ENCODE measurements at regions not wholly inside any gene's neighbourhood (a gene's known extent, or its start where the extent isn't known, plus 50 kb on each side); places are given as distances from the start of the nearest gene placed in this dataset.

GRCh38 chr5:63401436-63402046 lies 560.7 kb downstream of the HTR1A start:
- TF ChIP-seq EZH2 (IDR thresholded peaks at IDR 0.05) (no peak), POLR2AphosphoS5 (IDR thresholded peaks at IDR 0.05; ENCODE audit: borderline replicate concordance, low read depth, low read length) (no peak)

Data from SK-N-MC (cell line).